Testis (tissue), 2 donors: ENCODE measurements at regions not wholly inside any gene's neighbourhood (a gene's known extent, or its start where the extent isn't known, plus 50 kb on each side); places are given as distances from the start of the nearest gene placed in this dataset.

ENCODE experiments used
- CTCF ChIP-seq, 3 experiments: fragments of 450-650 bp in 2 of 3; fragments of 200-600 bp in 1 of 3; sonication (generic) in 1 of 3; IDR thresholded peaks; one replicate each; pipeline ENCODE4 v1.5.1; 2016 to 2019; ENCODE audit warnings: antibody characterized with exemption in 3 of 3, mild to moderate bottlenecking in 2 of 3, moderate library complexity in 1 of 3
- POLR2A ChIP-seq: fragments of 450-650 bp; IDR thresholded peaks from one replicate; pipeline ENCODE4 v1.6.1; 2017; ENCODE audit warnings: antibody characterized with exemption, mild to moderate bottlenecking, moderate library complexity

GRCh38 chr22:33126881-33127280 lies 68.7 kb upstream of the SYN3 start:
- TF ChIP-seq POLR2A (no peak), CTCF (IDR thresholded peaks at IDR 0.05) (no peak)
